GM23338 (cell line): ENCODE measurements at regions not wholly inside any gene's neighbourhood (a gene's known extent, or its start where the extent isn't known, plus 50 kb on each side); places are given as distances from the start of the nearest gene placed in this dataset.
A peak's percentile ranks its signal among the peaks of the same experiment; 100 is the strongest.

ENCODE experiments used
- ATAC-seq: fragments of 200-7000 bp; cut with Tn5 transposase; 3 replicates; pipeline ENCODE4 v1.9.1; 2020
- DNase-seq: peaks from one replicate; pipeline ENCODE4 v3.0.0-alpha.2; 2015; ENCODE audit warnings: low spot score
- H2AFZ ChIP-seq: fragments of 200-600 bp; sonication (generic); 2 replicates; pipeline ENCODE4 v1.8.0; 2016; ENCODE audit warnings: antibody characterized with exemption, mild to moderate bottlenecking, moderate library complexity
- H3F3A ChIP-seq: fragments of 200-600 bp; sonication (generic); replicated peaks from 2 replicates; pipeline ENCODE4 v1.8.0; 2017; ENCODE audit warnings: antibody characterized with exemption, mixed run types, low read depth
- H3K27ac ChIP-seq: fragments of 200-600 bp; sonication (generic); 2 replicates; pipeline ENCODE4 v1.6.1; 2016; ENCODE audit warnings: low read depth
- H3K27me3 ChIP-seq: fragments of 200-600 bp; sonication (generic); 2 replicates; pipeline ENCODE4 v1.8.0; 2016; ENCODE audit warnings: mild to moderate bottlenecking, mixed run types, moderate library complexity; ENCODE audit not compliant: insufficient read depth
- H3K36me3 ChIP-seq: fragments of 200-600 bp; sonication (generic); 2 replicates; pipeline ENCODE4 v1.8.0; 2016; ENCODE audit warnings: mild to moderate bottlenecking; ENCODE audit not compliant: insufficient read depth
- H3K4me1 ChIP-seq: fragments of 200-600 bp; sonication (generic); 2 replicates; pipeline ENCODE4 v1.8.0; 2016; ENCODE audit warnings: mild to moderate bottlenecking, moderate library complexity; ENCODE audit not compliant: insufficient read depth
- H3K4me2 ChIP-seq: fragments of 200-600 bp; sonication (generic); 2 replicates; pipeline ENCODE4 v1.7.1; 2017; ENCODE audit warnings: mixed run types
- H3K4me3 ChIP-seq: fragments of 200-600 bp; sonication (generic); 2 replicates; pipeline ENCODE4 v1.6.1; 2016; ENCODE audit warnings: mixed run types
- H3K79me2 ChIP-seq: fragments of 200-600 bp; sonication (generic); replicated peaks from 2 replicates; pipeline ENCODE4 v1.8.0; 2017; ENCODE audit warnings: mild to moderate bottlenecking; ENCODE audit not compliant: insufficient read depth
- H3K9me2 ChIP-seq: fragments of 200-600 bp; sonication (generic); 2 replicates; pipeline ENCODE4 v1.8.0; 2017; ENCODE audit not compliant: insufficient read depth
- H4K20me1 ChIP-seq: fragments of 200-600 bp; sonication (generic); replicated peaks from 2 replicates; pipeline ENCODE4 v1.8.0; 2017; ENCODE audit warnings: mild to moderate bottlenecking; ENCODE audit not compliant: insufficient read depth
- H3K27ac Mint-ChIP-seq: 2 replicates; pipeline ENCODE4 v1.8.0; 2020; ENCODE audit warnings: inconsistent platforms, mild to moderate bottlenecking, moderate library complexity, mixed read lengths
- H3K27me3 Mint-ChIP-seq: 3 replicates; pipeline ENCODE4 v1.8.0; 2022; ENCODE audit warnings: low read depth, mild to moderate bottlenecking, moderate library complexity, mixed read lengths, inconsistent platforms; ENCODE audit not compliant: insufficient read depth, poor library complexity
- H3K36me3 Mint-ChIP-seq: 3 replicates; pipeline ENCODE4 v1.8.0; 2021; ENCODE audit warnings: low read depth, mild to moderate bottlenecking, inconsistent platforms, moderate library complexity, mixed read lengths
- H3K4me1 Mint-ChIP-seq: 3 replicates; pipeline ENCODE4 v1.8.0; 2020; ENCODE audit warnings: mild to moderate bottlenecking, inconsistent platforms, mixed read lengths
- H3K4me3 Mint-ChIP-seq: 3 replicates; pipeline ENCODE4 v1.8.0; 2021; ENCODE audit warnings: moderate library complexity, mild to moderate bottlenecking, inconsistent platforms, mixed read lengths
- H3K9me3 Mint-ChIP-seq: 3 replicates; pipeline ENCODE4 v1.8.0; 2020; ENCODE audit warnings: moderate library complexity, mild to moderate bottlenecking, inconsistent platforms, mixed read lengths
- EZH2 ChIP-seq: fragments of 200-600 bp; sonication (generic); IDR thresholded peaks from one replicate; pipeline ENCODE4 v1.8.0; 2017; ENCODE audit warnings: antibody characterized with exemption, mild to moderate bottlenecking, low read depth; ENCODE audit not compliant: unreplicated experiment
- EZH2phosphoT487 ChIP-seq: fragments of 200-600 bp; sonication (generic); IDR thresholded peaks from one replicate; pipeline ENCODE4 v1.8.1; 2018; ENCODE audit warnings: antibody characterized with exemption; ENCODE audit not compliant: unreplicated experiment
- JUNB ChIP-seq: IDR thresholded peaks from one replicate; pipeline ENCODE4 v1.6.1; 2016; ENCODE audit warnings: antibody characterized with exemption; ENCODE audit not compliant: unreplicated experiment
- NANOG ChIP-seq: IDR thresholded peaks from 2 replicates; pipeline ENCODE4 v1.6.1; 2016; ENCODE audit warnings: antibody characterized with exemption, borderline replicate concordance
- POLR2AphosphoS5 ChIP-seq: IDR thresholded peaks from 2 replicates; pipeline ENCODE4 v1.6.1; 2016; ENCODE audit warnings: antibody characterized with exemption, low read depth
- STAT1 ChIP-seq: IDR thresholded peaks from one replicate; pipeline ENCODE4 v1.6.1; 2016; ENCODE audit warnings: antibody characterized with exemption; ENCODE audit not compliant: unreplicated experiment
- ZNF114 ChIP-seq: fragments of 250-450 bp; sonication (Bioruptor Pico); IDR thresholded peaks from 2 replicates; pipeline ENCODE4 v1.5.0; 2020; ENCODE audit warnings: mild to moderate bottlenecking, moderate library complexity
- TF ChIP-seq, protein P1 (sequence below): IDR thresholded peaks from one replicate; pipeline ENCODE4 v1.6.1; 2018; ENCODE audit warnings: antibody characterized with exemption; ENCODE audit not compliant: unreplicated experiment
- TF ChIP-seq, protein P2 (sequence below), 2 experiments: fragments of 200-600 bp in 1 of 2; sonication (generic) in 1 of 2; conservative IDR thresholded peaks; 2 replicates each; pipeline versions ENCODE4 v1.5.1 to v1.6.1; 2016 to 2017; ENCODE audit warnings: antibody characterized with exemption in 2 of 2, low read depth in 2 of 2, mild to moderate bottlenecking in 2 of 2, moderate library complexity in 1 of 2

DNA sequence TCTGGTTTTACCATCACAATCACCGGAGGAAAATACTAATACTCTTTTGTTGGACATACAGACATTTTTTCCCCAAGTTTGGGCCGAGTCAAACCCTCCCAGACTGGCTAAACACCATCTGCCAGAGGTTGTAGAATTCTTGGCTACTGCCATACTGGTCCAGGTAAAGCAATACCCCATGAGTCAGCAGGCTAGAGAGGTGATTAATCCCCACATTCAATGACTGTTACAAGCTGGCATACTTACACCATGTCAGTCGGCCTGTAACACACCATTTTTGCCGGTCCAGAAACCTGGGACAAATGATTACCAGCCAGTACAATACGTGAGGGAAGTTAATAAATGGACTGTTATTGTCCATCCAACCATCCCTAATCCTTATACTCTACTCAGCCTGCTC, 923.9 kb upstream of the AMELY start (continued):
- TF ChIP-seq, protein P1, sequence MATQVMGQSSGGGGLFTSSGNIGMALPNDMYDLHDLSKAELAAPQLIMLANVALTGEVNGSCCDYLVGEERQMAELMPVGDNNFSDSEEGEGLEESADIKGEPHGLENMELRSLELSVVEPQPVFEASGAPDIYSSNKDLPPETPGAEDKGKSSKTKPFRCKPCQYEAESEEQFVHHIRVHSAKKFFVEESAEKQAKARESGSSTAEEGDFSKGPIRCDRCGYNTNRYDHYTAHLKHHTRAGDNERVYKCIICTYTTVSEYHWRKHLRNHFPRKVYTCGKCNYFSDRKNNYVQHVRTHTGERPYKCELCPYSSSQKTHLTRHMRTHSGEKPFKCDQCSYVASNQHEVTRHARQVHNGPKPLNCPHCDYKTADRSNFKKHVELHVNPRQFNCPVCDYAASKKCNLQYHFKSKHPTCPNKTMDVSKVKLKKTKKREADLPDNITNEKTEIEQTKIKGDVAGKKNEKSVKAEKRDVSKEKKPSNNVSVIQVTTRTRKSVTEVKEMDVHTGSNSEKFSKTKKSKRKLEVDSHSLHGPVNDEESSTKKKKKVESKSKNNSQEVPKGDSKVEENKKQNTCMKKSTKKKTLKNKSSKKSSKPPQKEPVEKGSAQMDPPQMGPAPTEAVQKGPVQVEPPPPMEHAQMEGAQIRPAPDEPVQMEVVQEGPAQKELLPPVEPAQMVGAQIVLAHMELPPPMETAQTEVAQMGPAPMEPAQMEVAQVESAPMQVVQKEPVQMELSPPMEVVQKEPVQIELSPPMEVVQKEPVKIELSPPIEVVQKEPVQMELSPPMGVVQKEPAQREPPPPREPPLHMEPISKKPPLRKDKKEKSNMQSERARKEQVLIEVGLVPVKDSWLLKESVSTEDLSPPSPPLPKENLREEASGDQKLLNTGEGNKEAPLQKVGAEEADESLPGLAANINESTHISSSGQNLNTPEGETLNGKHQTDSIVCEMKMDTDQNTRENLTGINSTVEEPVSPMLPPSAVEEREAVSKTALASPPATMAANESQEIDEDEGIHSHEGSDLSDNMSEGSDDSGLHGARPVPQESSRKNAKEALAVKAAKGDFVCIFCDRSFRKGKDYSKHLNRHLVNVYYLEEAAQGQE: no peak
- TF ChIP-seq POLR2AphosphoS5: no peak
- TF ChIP-seq, protein P2, sequence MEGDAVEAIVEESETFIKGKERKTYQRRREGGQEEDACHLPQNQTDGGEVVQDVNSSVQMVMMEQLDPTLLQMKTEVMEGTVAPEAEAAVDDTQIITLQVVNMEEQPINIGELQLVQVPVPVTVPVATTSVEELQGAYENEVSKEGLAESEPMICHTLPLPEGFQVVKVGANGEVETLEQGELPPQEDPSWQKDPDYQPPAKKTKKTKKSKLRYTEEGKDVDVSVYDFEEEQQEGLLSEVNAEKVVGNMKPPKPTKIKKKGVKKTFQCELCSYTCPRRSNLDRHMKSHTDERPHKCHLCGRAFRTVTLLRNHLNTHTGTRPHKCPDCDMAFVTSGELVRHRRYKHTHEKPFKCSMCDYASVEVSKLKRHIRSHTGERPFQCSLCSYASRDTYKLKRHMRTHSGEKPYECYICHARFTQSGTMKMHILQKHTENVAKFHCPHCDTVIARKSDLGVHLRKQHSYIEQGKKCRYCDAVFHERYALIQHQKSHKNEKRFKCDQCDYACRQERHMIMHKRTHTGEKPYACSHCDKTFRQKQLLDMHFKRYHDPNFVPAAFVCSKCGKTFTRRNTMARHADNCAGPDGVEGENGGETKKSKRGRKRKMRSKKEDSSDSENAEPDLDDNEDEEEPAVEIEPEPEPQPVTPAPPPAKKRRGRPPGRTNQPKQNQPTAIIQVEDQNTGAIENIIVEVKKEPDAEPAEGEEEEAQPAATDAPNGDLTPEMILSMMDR (conservative IDR thresholded peaks at IDR 0.05; ENCODE audit: low read depth in 2 of 2): no peak
- no peak for TF ChIP-seq JUNB
- no peak for TF ChIP-seq STAT1
- TF ChIP-seq ZNF114: no peak
- no peak for TF ChIP-seq EZH2
- no peak for TF ChIP-seq EZH2phosphoT487

DNA sequence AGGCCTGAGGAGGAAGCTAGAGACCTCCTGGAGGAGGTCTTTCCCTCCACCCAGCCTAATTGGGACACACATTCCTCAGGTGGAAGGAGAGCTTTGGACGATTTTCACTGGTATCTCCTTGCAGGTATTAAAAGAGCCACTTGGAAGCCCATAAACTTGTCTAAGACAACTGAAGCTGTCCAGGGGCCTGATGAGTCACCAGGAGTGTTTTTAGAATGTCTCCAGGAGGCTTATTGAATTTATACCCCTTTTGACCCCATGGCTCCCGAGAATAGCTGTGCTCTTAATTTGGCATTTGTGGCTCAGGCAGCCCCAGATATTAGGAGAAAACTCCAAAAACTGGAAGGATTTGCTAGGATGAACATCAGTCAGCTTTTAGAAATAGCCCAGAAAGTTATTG, 922.7 kb upstream of the AMELY start:
- peaks cover 91% of the 10 kb centered on the region for H3K27me3 Mint-ChIP-seq
- peak; percentile 11 for DNase-seq
- Histone ChIP-seq H3K4me2 (no peak overlapping the region), H3K27ac (no peak overlapping the region), H3K27me3 (peaks cover 100% of the 10 kb centered on the region), H3K36me3 (no peaks in the 10 kb centered on the region), H3F3A (no peaks in the 10 kb centered on the region), H3K4me1 (peaks cover 3% of the 10 kb centered on the region; the same call in 1 of the 2 replicates), H3K4me3 (no peak overlapping the region), H3K79me2 (no peaks in the 10 kb centered on the region), H3K9me2 (no peaks in the 10 kb centered on the region), H4K20me1 (no peaks in the 10 kb centered on the region), H2AFZ (no peak overlapping the region)
- ATAC-seq: no peak
- H3K27ac Mint-ChIP-seq: no peak overlapping the region
- H3K4me1 Mint-ChIP-seq: peaks cover 49% of the 10 kb centered on the region
- H3K4me3 Mint-ChIP-seq: no peak overlapping the region
- H3K36me3 Mint-ChIP-seq: no peaks in the 10 kb centered on the region; the same call in 2 of the 3 replicates
- H3K9me3 Mint-ChIP-seq: no peaks in the 10 kb centered on the region
- TF ChIP-seq, protein P1: no peak
- TF ChIP-seq ZNF114 (no peak), NANOG (no peak), EZH2phosphoT487 (no peak), JUNB (no peak), EZH2 (no peak), POLR2AphosphoS5 (no peak), STAT1 (no peak)
- TF ChIP-seq, protein P2 (conservative IDR thresholded peaks at IDR 0.05; ENCODE audit: low read depth in 2 of 2): no peak
